HCT116 (cell line): ENCODE measurements at regions not wholly inside any gene's neighbourhood (a gene's known extent, or its start where the extent isn't known, plus 50 kb on each side); places are given as distances from the start of the nearest gene placed in this dataset.

Experiments
- EGR1 ChIP-seq: IDR thresholded peaks from 2 replicates; pipeline ENCODE4 v1.6.1; 2012; ENCODE audit warnings: low read depth
- EZH2phosphoT487 ChIP-seq: fragments of 200-600 bp; IDR thresholded peaks from 2 replicates; pipeline ENCODE4 v1.6.1; 2018; ENCODE audit warnings: antibody characterized with exemption, borderline replicate concordance
- FOSL1 ChIP-seq: IDR thresholded peaks from 2 replicates; pipeline ENCODE4 v1.6.1; 2012; ENCODE audit warnings: low read depth
- JUND ChIP-seq: IDR thresholded peaks from 2 replicates; pipeline ENCODE4 v1.6.1; 2012
- MAX ChIP-seq: IDR thresholded peaks from 2 replicates; pipeline ENCODE4 v1.6.1; 2012
- POLR2A ChIP-seq: IDR thresholded peaks from 2 replicates; pipeline ENCODE4 v1.7.0; 2011; ENCODE audit warnings: borderline replicate concordance; ENCODE audit not compliant: insufficient read depth, insufficient read length; ENCODE audit errors: extremely low read depth
- POLR2AphosphoS5 ChIP-seq: IDR thresholded peaks from 2 replicates; pipeline ENCODE4 v1.6.1; 2011; ENCODE audit warnings: mild to moderate bottlenecking, low read depth, low read length, moderate library complexity
- RAD21 ChIP-seq: IDR thresholded peaks from 2 replicates; pipeline ENCODE4 v1.6.1; 2012; ENCODE audit warnings: low read depth, mild to moderate bottlenecking
- YY1 ChIP-seq: IDR thresholded peaks from 2 replicates; pipeline ENCODE4 v1.6.1; 2011; ENCODE audit warnings: low read length, low read depth, moderate library complexity, mild to moderate bottlenecking; ENCODE audit not compliant: insufficient replicate concordance; ENCODE audit errors: extremely low read depth
- ZNF274 ChIP-seq: fragments of 200-500 bp; sonication (Bioruptor generic); IDR thresholded peaks from 2 replicates; pipeline ENCODE4 v1.6.1; 2014; ENCODE audit warnings: mild to moderate bottlenecking, low read depth, low read length, inconsistent platforms
- TF ChIP-seq, protein P1 (sequence below), 3 experiments: fragments of 200-600 bp in 1 of 3; sonication (generic) in 1 of 3; IDR thresholded peaks in 2 of 3; conservative IDR thresholded peaks in 1 of 3; 2 replicates each; pipeline ENCODE4 v1.5.1; 2012 to 2017; ENCODE audit warnings: low read depth in 2 of 3, low read length in 2 of 3, antibody characterized with exemption in 1 of 3, borderline replicate concordance in 1 of 3, control low read depth in 1 of 3, mild to moderate bottlenecking in 1 of 3, mixed read lengths in 1 of 3, mixed run types in 1 of 3, moderate library complexity in 1 of 3; ENCODE audit not compliant: insufficient read depth in 1 of 3

DNA sequence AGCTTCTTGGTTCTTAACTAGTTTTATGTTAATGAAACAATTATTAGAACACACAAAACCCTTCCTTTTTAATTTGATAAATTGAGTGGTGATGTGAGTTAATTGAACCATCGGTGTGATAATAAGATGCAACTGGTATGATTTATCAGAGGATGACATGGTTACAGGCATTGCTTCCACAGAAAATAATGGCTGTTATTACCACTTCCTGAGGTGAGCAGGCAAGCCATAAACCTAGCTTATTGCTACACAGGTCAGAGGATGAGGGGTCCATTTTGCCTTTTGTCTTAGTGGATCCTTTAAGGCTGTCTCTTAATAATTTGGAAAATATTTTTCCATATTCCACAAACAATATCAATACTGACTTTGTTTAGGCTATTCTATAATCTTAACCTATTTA lies 226.6 kb upstream of the EDNRB start:
- TF ChIP-seq, protein P1, sequence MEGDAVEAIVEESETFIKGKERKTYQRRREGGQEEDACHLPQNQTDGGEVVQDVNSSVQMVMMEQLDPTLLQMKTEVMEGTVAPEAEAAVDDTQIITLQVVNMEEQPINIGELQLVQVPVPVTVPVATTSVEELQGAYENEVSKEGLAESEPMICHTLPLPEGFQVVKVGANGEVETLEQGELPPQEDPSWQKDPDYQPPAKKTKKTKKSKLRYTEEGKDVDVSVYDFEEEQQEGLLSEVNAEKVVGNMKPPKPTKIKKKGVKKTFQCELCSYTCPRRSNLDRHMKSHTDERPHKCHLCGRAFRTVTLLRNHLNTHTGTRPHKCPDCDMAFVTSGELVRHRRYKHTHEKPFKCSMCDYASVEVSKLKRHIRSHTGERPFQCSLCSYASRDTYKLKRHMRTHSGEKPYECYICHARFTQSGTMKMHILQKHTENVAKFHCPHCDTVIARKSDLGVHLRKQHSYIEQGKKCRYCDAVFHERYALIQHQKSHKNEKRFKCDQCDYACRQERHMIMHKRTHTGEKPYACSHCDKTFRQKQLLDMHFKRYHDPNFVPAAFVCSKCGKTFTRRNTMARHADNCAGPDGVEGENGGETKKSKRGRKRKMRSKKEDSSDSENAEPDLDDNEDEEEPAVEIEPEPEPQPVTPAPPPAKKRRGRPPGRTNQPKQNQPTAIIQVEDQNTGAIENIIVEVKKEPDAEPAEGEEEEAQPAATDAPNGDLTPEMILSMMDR (IDR thresholded peaks at IDR 0.05 in 2 of 3, conservative IDR thresholded peaks at IDR 0.05 in 1 of 3; ENCODE audit: borderline replicate concordance in 1 of 3, insufficient read depth in 1 of 3, low read depth in 2 of 3, low read length in 2 of 3) = no peak
- TF ChIP-seq YY1 = no peak
- TF ChIP-seq JUND = no peak
- TF ChIP-seq FOSL1 = no peak
- TF ChIP-seq POLR2A = no peak
- no peak for TF ChIP-seq EZH2phosphoT487
- TF ChIP-seq POLR2AphosphoS5 = no peak
- no peak for TF ChIP-seq MAX
- TF ChIP-seq EGR1 = no peak
- no peak for TF ChIP-seq RAD21
- TF ChIP-seq ZNF274 = no peak
